IPS-18c (cell line): ENCODE measurements at regions not wholly inside any gene's neighbourhood (a gene's known extent, or its start where the extent isn't known, plus 50 kb on each side); places are given as distances from the start of the nearest gene placed in this dataset.

Experiments
- H3K4me3 ChIP-seq: 2 replicates; pipeline ENCODE4 v1.7.0; 2013; ENCODE audit warnings: low read depth, mild to moderate bottlenecking, low read length, moderate library complexity; ENCODE audit not compliant: insufficient read depth
- H3K9me3 ChIP-seq: one replicate; pipeline ENCODE4 v1.6.1; 2013; ENCODE audit warnings: mild to moderate bottlenecking, low read length, moderate library complexity; ENCODE audit not compliant: control insufficient read depth, insufficient read depth

GRCh38 chr9:113818391-113818790, 57.7 kb upstream of the ZNF618 start:
- no peaks in the 10 kb centered on the region for H3K9me3 ChIP-seq
- no peak overlapping the region for H3K4me3 ChIP-seq

- no peak overlapping the region for H3K4me3 ChIP-seq
Observed at GRCh38 chr9:113822315-113822714, 53.8 kb upstream of the ZNF618 start.

GRCh38 chr9:113823421-113823820, 52.7 kb upstream of the ZNF618 start:
- Histone ChIP-seq H3K4me3 (no peak overlapping the region), H3K9me3 (no peaks in the 10 kb centered on the region)

More at GRCh38 chr9:113822315-113822714, 53.8 kb upstream of the ZNF618 start:
- no peaks in the 10 kb centered on the region for H3K9me3 ChIP-seq
